H1 (cell line): ENCODE measurements at regions not wholly inside any gene's neighbourhood (a gene's known extent, or its start where the extent isn't known, plus 50 kb on each side); places are given as distances from the start of the nearest gene placed in this dataset.

Experiments
- CTCF ChIA-PET: fragments of 300-600 bp; sonication (Branson Sonifier 250); formaldehyde crosslinking; loops from one replicate; lab custom pipeline; 2021; ENCODE audit not compliant: partially characterized antibody; lab: Charles Lee
- POLR2A ChIA-PET: fragments of 300-600 bp; sonication (Branson Sonifier 250); formaldehyde crosslinking; loops from one replicate; lab custom pipeline; 2021; ENCODE audit warnings: inconsistent platforms; ENCODE audit not compliant: partially characterized antibody; lab: Charles Lee
- DNase-seq, 2 experiments: peaks; one replicate each; pipeline versions ENCODE4 v3.0.0 to v3.0.0-alpha.2; 2010 to 2022; ENCODE audit warnings: low spot score in 2 of 2, low read depth in 1 of 2, mixed read lengths in 1 of 2
- FAIRE-seq: peaks from 2 replicates; lab custom pipeline; 2011; peaks lifted over from hg19 to GRCh38; lab: Jason Lieb, UNC
- H2AFZ ChIP-seq: 2 replicates; pipeline ENCODE4 v1.8.1; 2012; ENCODE audit warnings: low read length, inconsistent platforms
- H2AK5ac ChIP-seq: 2 replicates; pipeline ENCODE4 v1.6.1; 2013; ENCODE audit warnings: low read depth, low read length
- H2BK120ac ChIP-seq: replicated peaks from 2 replicates; pipeline ENCODE3; 2013; ENCODE audit warnings: low read depth, low read length, inconsistent platforms
- H2BK12ac ChIP-seq: 2 replicates; pipeline ENCODE4 v1.6.1; 2013; ENCODE audit warnings: low read depth, low read length
- H2BK15ac ChIP-seq: 2 replicates; pipeline ENCODE4 v1.6.1; 2013; ENCODE audit warnings: low read length
- H2BK20ac ChIP-seq: 2 replicates; pipeline ENCODE4 v1.6.1; 2013; ENCODE audit warnings: low read length
- H2BK5ac ChIP-seq: 2 replicates; pipeline ENCODE4 v1.6.1; 2013; ENCODE audit warnings: low read depth, low read length
- H3K14ac ChIP-seq: 2 replicates; pipeline ENCODE4 v1.6.1; 2013; ENCODE audit warnings: inconsistent platforms; ENCODE audit not compliant: insufficient read length
- H3K18ac ChIP-seq: 2 replicates; pipeline ENCODE4 v1.6.1; 2013; ENCODE audit warnings: low read length; ENCODE audit errors: extremely low read depth
- H3K23ac ChIP-seq: 2 replicates; pipeline ENCODE4 v1.6.1; 2013; ENCODE audit warnings: inconsistent platforms; ENCODE audit not compliant: insufficient read length
- H3K23me2 ChIP-seq: 2 replicates; pipeline ENCODE4 v1.6.1; 2013; ENCODE audit warnings: low read depth, low read length
- H3K27ac ChIP-seq: 2 replicates; pipeline ENCODE4 v1.6.1; 2011; ENCODE audit warnings: low read depth, low read length, inconsistent platforms
- H3K27me3 ChIP-seq, 4 experiments: replicated peaks in 1 of 4; 1 replicate in 1 of 4; 2 replicates in 3 of 4; pipeline versions ENCODE4 v1.6.1 to v1.8.1; 2011 to 2013; ENCODE audit warnings: low read length in 3 of 4, mild to moderate bottlenecking in 3 of 4, inconsistent platforms in 2 of 4, mixed read lengths in 2 of 4, moderate library complexity in 1 of 4; ENCODE audit not compliant: control insufficient read depth in 3 of 4, insufficient read depth in 3 of 4; ENCODE audit errors: extremely low read depth in 1 of 4
- H3K36me3 ChIP-seq, 4 experiments: 2 replicates each; pipeline versions ENCODE4 v1.6.1 to v1.8.1; 2011 to 2013; ENCODE audit warnings: mild to moderate bottlenecking in 4 of 4, low read length in 3 of 4, moderate library complexity in 2 of 4, control low read depth in 1 of 4, inconsistent platforms in 1 of 4; ENCODE audit not compliant: insufficient read depth in 4 of 4, control insufficient read depth in 2 of 4
- H3K4ac ChIP-seq: replicated peaks from 2 replicates; pipeline ENCODE3; 2013; ENCODE audit warnings: low read length, low read depth, mixed read lengths, inconsistent platforms; ENCODE audit not compliant: insufficient read length
- H3K4me1 ChIP-seq, 4 experiments: replicated peaks in 1 of 4; 1 replicate in 1 of 4; 2 replicates in 3 of 4; pipeline versions ENCODE4 v1.6.1 to v1.8.1; 2011 to 2013; ENCODE audit warnings: low read length in 3 of 4, inconsistent platforms in 2 of 4, mixed read lengths in 1 of 4; ENCODE audit not compliant: insufficient read depth in 4 of 4, control insufficient read depth in 3 of 4
- H3K4me2 ChIP-seq, 2 experiments: 2 replicates each; pipeline versions ENCODE4 v1.6.1 to v1.8.1; 2011 to 2013; ENCODE audit warnings: low read depth in 2 of 2, low read length in 2 of 2, control low read depth in 1 of 2, inconsistent platforms in 1 of 2, mild to moderate bottlenecking in 1 of 2; ENCODE audit not compliant: insufficient read depth in 1 of 2
- H3K4me3 ChIP-seq, 4 experiments: fragments of 200-600, 300-600 bp in 1 of 4; sonication (generic), shearing (Covaris generic), sonication (Bioruptor Twin) in 1 of 4; 2 replicates each; pipeline versions ENCODE4 v1.5.1 to v1.8.1; 2011 to 2016; ENCODE audit warnings: low read length in 4 of 4, low read depth in 3 of 4, control low read depth in 2 of 4, inconsistent platforms in 2 of 4, mild to moderate bottlenecking in 2 of 4, mixed read lengths in 1 of 4, moderate library complexity in 1 of 4; ENCODE audit not compliant: insufficient read depth in 2 of 4; ENCODE audit errors: extremely low read depth in 1 of 4
- H3K56ac ChIP-seq: replicated peaks from 2 replicates; pipeline ENCODE3; 2013; ENCODE audit warnings: low read depth, mild to moderate bottlenecking, mixed read lengths, low read length, inconsistent platforms; ENCODE audit not compliant: insufficient read length
- H3K79me1 ChIP-seq: 2 replicates; pipeline ENCODE4 v1.6.1; 2013; ENCODE audit warnings: low read depth, low read length, control low read depth
- H3K79me2 ChIP-seq, 2 experiments: 2 replicates each; pipeline versions ENCODE4 v1.6.1 to v1.8.1; 2012 to 2013; ENCODE audit warnings: low read length in 2 of 2, mild to moderate bottlenecking in 2 of 2, inconsistent platforms in 1 of 2; ENCODE audit not compliant: insufficient read depth in 2 of 2, control insufficient read depth in 1 of 2
- H3K9ac ChIP-seq, 4 experiments: replicated peaks in 1 of 4; 1 replicate in 1 of 4; 2 replicates in 3 of 4; pipeline versions ENCODE4 v1.6.1 to v1.8.1; 2011 to 2013; ENCODE audit warnings: low read depth in 3 of 4, low read length in 3 of 4, control low read depth in 2 of 4, mild to moderate bottlenecking in 2 of 4, moderate library complexity in 2 of 4, inconsistent platforms in 1 of 4; ENCODE audit errors: extremely low read depth in 1 of 4
- H3K9me3 ChIP-seq, 2 experiments: 2 replicates each; pipeline versions ENCODE4 v1.6.1 to v1.8.1; 2012 to 2013; ENCODE audit warnings: mild to moderate bottlenecking in 2 of 2, moderate library complexity in 2 of 2, control low read depth in 1 of 2, inconsistent platforms in 1 of 2, low read depth in 1 of 2, low read length in 1 of 2, mixed read lengths in 1 of 2; ENCODE audit not compliant: insufficient read depth in 2 of 2
- H4K20me1 ChIP-seq, 2 experiments: replicated peaks in 1 of 2; 2 replicates each; pipeline versions ENCODE3 to v1.8.1; 2011 to 2013; ENCODE audit warnings: inconsistent platforms in 2 of 2, low read length in 2 of 2, mild to moderate bottlenecking in 1 of 2; ENCODE audit not compliant: insufficient read depth in 2 of 2, control insufficient read depth in 1 of 2
- H4K5ac ChIP-seq: 2 replicates; pipeline ENCODE4 v1.6.1; 2013; ENCODE audit warnings: low read length, low read depth, mixed read lengths, inconsistent platforms; ENCODE audit not compliant: insufficient read length
- H4K8ac ChIP-seq: 2 replicates; pipeline ENCODE4 v1.8.0; 2013; ENCODE audit warnings: mild to moderate bottlenecking, moderate library complexity, low read length, inconsistent platforms; ENCODE audit not compliant: insufficient read depth; ENCODE audit errors: extremely low read depth
- H4K91ac ChIP-seq: replicated peaks from 2 replicates; pipeline ENCODE3; 2013; ENCODE audit warnings: low read length, mixed read lengths, inconsistent platforms; ENCODE audit not compliant: insufficient read length
- EZH2 ChIP-seq: fragments of 200-600 bp; sonication (generic); IDR thresholded peaks from 2 replicates; pipeline ENCODE4 v1.7.1; 2012; ENCODE audit warnings: low read depth, mild to moderate bottlenecking, moderate library complexity, low read length, inconsistent platforms; ENCODE audit not compliant: severe bottlenecking
- POLR2AphosphoS5 ChIP-seq: IDR thresholded peaks from 2 replicates; pipeline ENCODE4 v1.6.1; 2011; ENCODE audit warnings: low read depth, low read length
- RFX5 ChIP-seq: IDR thresholded peaks from 2 replicates; pipeline ENCODE4 v1.6.1; 2011; ENCODE audit warnings: low read depth, low read length, improper control_type of control experiment, borderline replicate concordance
- TEAD4 ChIP-seq: IDR thresholded peaks from 2 replicates; pipeline ENCODE4 v1.6.1; 2012; ENCODE audit warnings: low read depth, low read length, inconsistent platforms, mixed read lengths
- YY1 ChIP-seq: IDR thresholded peaks from 2 replicates; pipeline ENCODE4 v1.6.1; 2011; ENCODE audit warnings: low read depth, mild to moderate bottlenecking, low read length
- WGBS, 2 experiments: shearing (Covaris generic) in 1 of 2; methylation state at CpG; one replicate each; pipeline versions ENCODE4 v1.1.6 to v1.1.7; 2013 to 2015; ENCODE audit warnings: low lambda C conversion rate in 2 of 2, mixed read lengths in 2 of 2, inconsistent platforms in 1 of 2, low coverage in 1 of 2, missing lambda C conversion rate in 1 of 2; ENCODE audit not compliant: insufficient replicate concordance in 2 of 2, insufficient coverage in 1 of 2, insufficient read length in 1 of 2; ENCODE audit errors: extremely low coverage in 1 of 2, missing lambda C conversion rate in 1 of 2; 5-methylcytosine and 5-hydroxymethylcytosine counted together

GRCh38 chrX:47749185-47749967 is 87.3 kb upstream of the ZNF81 start:
- Histone ChIP-seq H3K9ac (no peak overlapping the region), H2BK20ac (no peak overlapping the region), H2BK5ac (no peak overlapping the region), H4K91ac (no peak overlapping the region), H3K23ac (no peak overlapping the region), H2AFZ (no peak overlapping the region), H3K79me2 (no peaks in the 10 kb centered on the region), H3K27ac (no peak overlapping the region), H2BK120ac (no peak overlapping the region), H3K18ac (no peak overlapping the region), H2BK12ac (no peak overlapping the region), H3K4me1 (no peaks in the 10 kb centered on the region), H4K20me1 (no peaks in the 10 kb centered on the region), H3K27me3 (no peaks in the 10 kb centered on the region), H3K14ac (no peak overlapping the region), H3K4me3 (no peak overlapping the region), H3K9me3 (no peaks in the 10 kb centered on the region), H3K56ac (no peak overlapping the region), H3K23me2 (no peaks in the 10 kb centered on the region), H4K5ac (no peak overlapping the region), H3K4ac (no peak overlapping the region), H4K8ac (no peak overlapping the region), H2BK15ac (no peak overlapping the region), H3K4me2 (no peak overlapping the region), H2AK5ac (no peak overlapping the region), H3K79me1 (no peaks in the 10 kb centered on the region), H3K36me3 (no peaks in the 10 kb centered on the region)
- TF ChIP-seq EZH2 (no peak), TEAD4 (no peak), RFX5 (no peak), POLR2AphosphoS5 (no peak), YY1 (no peak)
- ChIA-PET CTCF (no interaction called here), POLR2A (no interaction called here)
- 88% methylated on average over 6 of the region's 7 CpGs; no CpG with 5 or more reads in 1 of the 2 experiments for WGBS, 2 experiments
- no peak for FAIRE-seq
- DNase-seq: no peak
